ENCODE measurements at regions not wholly inside any gene's neighbourhood (a gene's known extent, or its start where the extent isn't known, plus 50 kb on each side); places are given as distances from the start of the nearest gene placed in this dataset.
A peak's percentile ranks its signal among the peaks of the same experiment; 100 is the strongest.

- Histone ChIP-seq H3K27ac (ENCODE audit: low read depth, low read length) (no peak overlapping the region), H3K4me1 (ENCODE audit: control insufficient read depth in 5 of 5, insufficient read depth in 5 of 5, low read length in 5 of 5) (peaks cover 3 to 36% (median 33%) of the 10 kb centered on the region in 5 donors), H3K4me3 (ENCODE audit: low read depth in 1 of 5, low read length in 5 of 5) (peak overlapping the region; percentile 48 to 55 (median 52)), H3K27me3 (ENCODE audit: control insufficient read depth in 5 of 5, insufficient read depth in 4 of 5, low read length in 5 of 5) (peaks cover 29 to 54% (median 48%) of the 10 kb centered on the region in 5 donors), H3K36me3 (ENCODE audit: control insufficient read depth in 5 of 5, insufficient read depth in 5 of 5, low read length in 5 of 5) (no peaks in the 10 kb centered on the region), H3K9ac (ENCODE audit: low read length in 5 of 5) (peak overlapping the region in 1 of 5 donors; percentile 8), H3K9me3 (ENCODE audit: control insufficient read depth in 5 of 5, low read length in 5 of 5) (no peaks in the 10 kb centered on the region)
These were observed 161.4 kb downstream of the TBXT start for GRCh38 chr6:166005944-166006899.

- H3K27me3 ChIP-seq (ENCODE audit: control insufficient read depth in 5 of 5, insufficient read depth in 4 of 5, low read length in 5 of 5): peaks cover 25 to 50% (median 41%) of the 10 kb centered on the region in 5 donors
- no peak overlapping the region for H3K27ac ChIP-seq (ENCODE audit: low read depth, low read length)
- peak overlapping the region in 4 of 5 donors; percentile 48 to 55 (median 52) for H3K4me3 ChIP-seq (ENCODE audit: low read depth in 1 of 5, low read length in 5 of 5)
- H3K4me1 ChIP-seq (ENCODE audit: control insufficient read depth in 5 of 5, insufficient read depth in 5 of 5, low read length in 5 of 5): peaks cover 3 to 36% (median 33%) of the 10 kb centered on the region in 5 donors
- H3K36me3 ChIP-seq (ENCODE audit: control insufficient read depth in 5 of 5, insufficient read depth in 5 of 5, low read length in 5 of 5): no peaks in the 10 kb centered on the region
- H3K9me3 ChIP-seq (ENCODE audit: control insufficient read depth in 5 of 5, low read length in 5 of 5): no peaks in the 10 kb centered on the region
- H3K9ac ChIP-seq (ENCODE audit: low read length in 5 of 5): peak overlapping the region in 1 of 5 donors; percentile 8
These were observed 162.2 kb downstream of the TBXT start for GRCh38 chr6:166005401-166005943.

- Histone ChIP-seq H3K27me3 (ENCODE audit: control insufficient read depth in 5 of 5, insufficient read depth in 4 of 5, low read length in 5 of 5) (peaks cover 19 to 44% (median 35%) of the 10 kb centered on the region in 5 donors), H3K27ac (ENCODE audit: low read depth, low read length) (no peak overlapping the region), H3K4me3 (ENCODE audit: low read depth in 1 of 5, low read length in 5 of 5) (no peak overlapping the region)
These were observed 162.8 kb downstream of the TBXT start for GRCh38 chr6:166004876-166005275.

GRCh38 chr6:166004471-166004870 lies 163.2 kb downstream of the TBXT start:
- H3K27me3 ChIP-seq (ENCODE audit: control insufficient read depth in 5 of 5, insufficient read depth in 4 of 5, low read length in 5 of 5): peaks cover 16 to 40% (median 31%) of the 10 kb centered on the region in 5 donors
- no peaks in the 10 kb centered on the region for H3K9me3 ChIP-seq (ENCODE audit: control insufficient read depth in 5 of 5, low read length in 5 of 5)
- no peak overlapping the region for H3K27ac ChIP-seq (ENCODE audit: low read depth, low read length)
- H3K4me1 ChIP-seq (ENCODE audit: control insufficient read depth in 5 of 5, insufficient read depth in 5 of 5, low read length in 5 of 5): peaks cover 3 to 36% (median 33%) of the 10 kb centered on the region in 5 donors
- no peak overlapping the region for H3K4me3 ChIP-seq (ENCODE audit: low read depth in 1 of 5, low read length in 5 of 5)
- no peak overlapping the region for H3K9ac ChIP-seq (ENCODE audit: low read length in 5 of 5)
- H3K36me3 ChIP-seq (ENCODE audit: control insufficient read depth in 5 of 5, insufficient read depth in 5 of 5, low read length in 5 of 5): no peaks in the 10 kb centered on the region

More at GRCh38 chr6:166004876-166005275, 162.8 kb downstream of the TBXT start:
- Histone ChIP-seq H3K4me1 (ENCODE audit: control insufficient read depth in 5 of 5, insufficient read depth in 5 of 5, low read length in 5 of 5) (peaks cover 3 to 36% (median 33%) of the 10 kb centered on the region in 5 donors), H3K36me3 (ENCODE audit: control insufficient read depth in 5 of 5, insufficient read depth in 5 of 5, low read length in 5 of 5) (no peaks in the 10 kb centered on the region), H3K9me3 (ENCODE audit: control insufficient read depth in 5 of 5, low read length in 5 of 5) (no peaks in the 10 kb centered on the region), H3K9ac (ENCODE audit: low read length in 5 of 5) (no peak overlapping the region)

- no peak overlapping the region for H3K4me3 ChIP-seq (ENCODE audit: low read depth in 1 of 5, low read length in 5 of 5)
- peaks cover 11 to 31% (median 22%) of the 10 kb centered on the region in 5 donors for H3K27me3 ChIP-seq (ENCODE audit: control insufficient read depth in 5 of 5, insufficient read depth in 4 of 5, low read length in 5 of 5)
- no peak overlapping the region for H3K9ac ChIP-seq (ENCODE audit: low read length in 5 of 5)
- peaks cover 3 to 30% (median 27%) of the 10 kb centered on the region in 5 donors for H3K4me1 ChIP-seq (ENCODE audit: control insufficient read depth in 5 of 5, insufficient read depth in 5 of 5, low read length in 5 of 5)
- no peaks in the 10 kb centered on the region for H3K36me3 ChIP-seq (ENCODE audit: control insufficient read depth in 5 of 5, insufficient read depth in 5 of 5, low read length in 5 of 5)
- H3K9me3 ChIP-seq (ENCODE audit: control insufficient read depth in 5 of 5, low read length in 5 of 5): no peaks in the 10 kb centered on the region
- H3K27ac ChIP-seq (ENCODE audit: low read depth, low read length): no peak overlapping the region
These were observed 164.1 kb downstream of the TBXT start for GRCh38 chr6:166003569-166003968.

- H3K9ac ChIP-seq (ENCODE audit: low read length in 5 of 5): no peak overlapping the region
- no peak overlapping the region for H3K27ac ChIP-seq (ENCODE audit: low read depth, low read length)
- no peaks in the 10 kb centered on the region for H3K36me3 ChIP-seq (ENCODE audit: control insufficient read depth in 5 of 5, insufficient read depth in 5 of 5, low read length in 5 of 5)
- H3K27me3 ChIP-seq (ENCODE audit: control insufficient read depth in 5 of 5, insufficient read depth in 4 of 5, low read length in 5 of 5): peaks cover under 1 to 13% (median 4%) of the 10 kb centered on the region in 5 donors
- H3K4me3 ChIP-seq (ENCODE audit: low read depth in 1 of 5, low read length in 5 of 5): no peak overlapping the region
- no peaks in the 10 kb centered on the region for H3K9me3 ChIP-seq (ENCODE audit: control insufficient read depth in 5 of 5, low read length in 5 of 5)
- H3K4me1 ChIP-seq (ENCODE audit: control insufficient read depth in 5 of 5, insufficient read depth in 5 of 5, low read length in 5 of 5): peaks cover 0 to 12% (median 10%) of the 10 kb centered on the region in 5 donors
These were observed 166.3 kb downstream of the TBXT start for GRCh38 chr6:166001359-166001758.

- no peak overlapping the region for H3K9ac ChIP-seq (ENCODE audit: low read length in 5 of 5)
- no peaks in the 10 kb centered on the region for H3K4me1 ChIP-seq (ENCODE audit: control insufficient read depth in 5 of 5, insufficient read depth in 5 of 5, low read length in 5 of 5)
- peaks cover 0 to 6% (median 3%) of the 10 kb centered on the region in 5 donors for H3K27me3 ChIP-seq (ENCODE audit: control insufficient read depth in 5 of 5, insufficient read depth in 4 of 5, low read length in 5 of 5)
- no peak overlapping the region for H3K4me3 ChIP-seq (ENCODE audit: low read depth in 1 of 5, low read length in 5 of 5)
- H3K9me3 ChIP-seq (ENCODE audit: control insufficient read depth in 5 of 5, low read length in 5 of 5): no peaks in the 10 kb centered on the region
- H3K27ac ChIP-seq (ENCODE audit: low read depth, low read length): no peak overlapping the region
- H3K36me3 ChIP-seq (ENCODE audit: control insufficient read depth in 5 of 5, insufficient read depth in 5 of 5, low read length in 5 of 5): no peaks in the 10 kb centered on the region
These were observed 168.4 kb downstream of the TBXT start for GRCh38 chr6:165999279-165999678.

- H3K9ac ChIP-seq (ENCODE audit: low read length in 5 of 5): no peak overlapping the region
- no peak overlapping the region for H3K4me3 ChIP-seq (ENCODE audit: low read depth in 1 of 5, low read length in 5 of 5)
- no peaks in the 10 kb centered on the region for H3K4me1 ChIP-seq (ENCODE audit: control insufficient read depth in 5 of 5, insufficient read depth in 5 of 5, low read length in 5 of 5)
- peaks cover 0 to 6% (median 3%) of the 10 kb centered on the region in 5 donors for H3K27me3 ChIP-seq (ENCODE audit: control insufficient read depth in 5 of 5, insufficient read depth in 4 of 5, low read length in 5 of 5)
- H3K36me3 ChIP-seq (ENCODE audit: control insufficient read depth in 5 of 5, insufficient read depth in 5 of 5, low read length in 5 of 5): no peaks in the 10 kb centered on the region
- no peak overlapping the region for H3K27ac ChIP-seq (ENCODE audit: low read depth, low read length)
- H3K9me3 ChIP-seq (ENCODE audit: control insufficient read depth in 5 of 5, low read length in 5 of 5): no peaks in the 10 kb centered on the region
These were observed 169.6 kb downstream of the TBXT start for GRCh38 chr6:165998072-165998471.

GRCh38 chr6:165991341-165991740 lies 176.3 kb downstream of the TBXT start:
- Histone ChIP-seq H3K4me1 (ENCODE audit: control insufficient read depth in 5 of 5, insufficient read depth in 5 of 5, low read length in 5 of 5) (peaks cover 0 to 27% (median 22%) of the 10 kb centered on the region in 5 donors), H3K36me3 (ENCODE audit: control insufficient read depth in 5 of 5, insufficient read depth in 5 of 5, low read length in 5 of 5) (no peaks in the 10 kb centered on the region), H3K27me3 (ENCODE audit: control insufficient read depth in 5 of 5, insufficient read depth in 4 of 5, low read length in 5 of 5) (peaks cover 5 to 32% (median 23%) of the 10 kb centered on the region in 5 donors)

GRCh38 chr6:165990216-165990615 lies 177.4 kb downstream of the TBXT start:
- Histone ChIP-seq H3K27me3 (ENCODE audit: control insufficient read depth in 5 of 5, insufficient read depth in 4 of 5, low read length in 5 of 5) (peaks cover 7 to 37% (median 30%) of the 10 kb centered on the region in 5 donors), H3K9ac (ENCODE audit: low read length in 5 of 5) (no peak overlapping the region), H3K4me1 (ENCODE audit: control insufficient read depth in 5 of 5, insufficient read depth in 5 of 5, low read length in 5 of 5) (peaks cover 0 to 28% (median 22%) of the 10 kb centered on the region in 5 donors), H3K9me3 (ENCODE audit: control insufficient read depth in 5 of 5, low read length in 5 of 5) (no peaks in the 10 kb centered on the region), H3K4me3 (ENCODE audit: low read depth in 1 of 5, low read length in 5 of 5) (no peak overlapping the region), H3K27ac (ENCODE audit: low read depth, low read length) (no peak overlapping the region), H3K36me3 (ENCODE audit: control insufficient read depth in 5 of 5, insufficient read depth in 5 of 5, low read length in 5 of 5) (no peaks in the 10 kb centered on the region)

More at GRCh38 chr6:165991341-165991740, 176.3 kb downstream of the TBXT start:
- H3K9ac ChIP-seq (ENCODE audit: low read length in 5 of 5): no peak overlapping the region
- H3K27ac ChIP-seq (ENCODE audit: low read depth, low read length): no peak overlapping the region
- no peaks in the 10 kb centered on the region for H3K9me3 ChIP-seq (ENCODE audit: control insufficient read depth in 5 of 5, low read length in 5 of 5)
- no peak overlapping the region for H3K4me3 ChIP-seq (ENCODE audit: low read depth in 1 of 5, low read length in 5 of 5)
